Gastrocnemius medialis (tissue), 4 donors: ENCODE measurements at regions not wholly inside any gene's neighbourhood (a gene's known extent, or its start where the extent isn't known, plus 50 kb on each side); places are given as distances from the start of the nearest gene placed in this dataset.

ENCODE experiments used
- POLR2A ChIP-seq, 2 donors: fragments of 450-650 bp; IDR thresholded peaks; one replicate each; pipeline ENCODE4 v1.6.1; 2017; ENCODE audit warnings: antibody characterized with exemption in 2 of 2, mild to moderate bottlenecking in 2 of 2, moderate library complexity in 2 of 2
- TF ChIP-seq, protein P1 (sequence below), 5 experiments: fragments of 450-650 bp in 3 of 5; fragments of 200-600 bp in 2 of 5; sonication (generic) in 2 of 5; IDR thresholded peaks in 4 of 5; conservative IDR thresholded peaks in 1 of 5; 1 replicate in 4 of 5; 2 replicates in 1 of 5; pipeline ENCODE4 v1.5.1; 2016 to 2019; ENCODE audit warnings: antibody characterized with exemption in 5 of 5, mild to moderate bottlenecking in 3 of 5, moderate library complexity in 3 of 5

DNA sequence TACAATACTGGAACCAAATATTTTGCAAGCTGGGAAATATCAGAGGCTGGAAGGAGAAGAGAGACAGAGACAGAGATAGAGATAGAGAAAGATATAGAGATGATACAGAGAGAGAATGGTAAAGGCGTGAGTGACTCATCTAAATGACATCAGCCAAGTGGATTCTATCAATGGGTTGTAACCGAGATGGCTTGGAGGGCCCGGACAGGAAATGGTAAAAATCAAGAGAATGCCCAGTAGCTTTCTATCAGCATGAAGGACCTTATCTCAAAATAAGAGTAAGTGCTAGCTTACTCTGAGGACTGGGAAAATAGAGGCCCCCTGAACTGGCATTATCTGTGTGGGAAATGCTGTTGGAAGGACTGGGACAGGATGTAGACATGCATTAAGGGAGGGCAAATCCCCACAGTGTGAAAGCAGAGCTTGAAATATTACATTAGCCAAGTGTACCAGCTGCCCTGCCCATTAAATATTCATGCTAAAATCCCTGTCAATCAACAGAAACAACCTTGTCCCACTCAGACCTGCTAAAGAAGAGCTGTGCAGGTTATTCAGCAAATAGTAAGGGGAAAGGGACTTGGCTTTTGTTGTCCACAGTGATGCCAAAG is 76.6 kb upstream of the ZNF644 start:
- no peak for TF ChIP-seq POLR2A (IDR thresholded peaks at IDR 0.05)
- TF ChIP-seq, protein P1, sequence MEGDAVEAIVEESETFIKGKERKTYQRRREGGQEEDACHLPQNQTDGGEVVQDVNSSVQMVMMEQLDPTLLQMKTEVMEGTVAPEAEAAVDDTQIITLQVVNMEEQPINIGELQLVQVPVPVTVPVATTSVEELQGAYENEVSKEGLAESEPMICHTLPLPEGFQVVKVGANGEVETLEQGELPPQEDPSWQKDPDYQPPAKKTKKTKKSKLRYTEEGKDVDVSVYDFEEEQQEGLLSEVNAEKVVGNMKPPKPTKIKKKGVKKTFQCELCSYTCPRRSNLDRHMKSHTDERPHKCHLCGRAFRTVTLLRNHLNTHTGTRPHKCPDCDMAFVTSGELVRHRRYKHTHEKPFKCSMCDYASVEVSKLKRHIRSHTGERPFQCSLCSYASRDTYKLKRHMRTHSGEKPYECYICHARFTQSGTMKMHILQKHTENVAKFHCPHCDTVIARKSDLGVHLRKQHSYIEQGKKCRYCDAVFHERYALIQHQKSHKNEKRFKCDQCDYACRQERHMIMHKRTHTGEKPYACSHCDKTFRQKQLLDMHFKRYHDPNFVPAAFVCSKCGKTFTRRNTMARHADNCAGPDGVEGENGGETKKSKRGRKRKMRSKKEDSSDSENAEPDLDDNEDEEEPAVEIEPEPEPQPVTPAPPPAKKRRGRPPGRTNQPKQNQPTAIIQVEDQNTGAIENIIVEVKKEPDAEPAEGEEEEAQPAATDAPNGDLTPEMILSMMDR (IDR thresholded peaks at IDR 0.05 in 4 of 5, conservative IDR thresholded peaks at IDR 0.05 in 1 of 5) = no peak
